Nephron progenitor cell (in vitro differentiated cells): ENCODE measurements at regions not wholly inside any gene's neighbourhood (a gene's known extent, or its start where the extent isn't known, plus 50 kb on each side); places are given as distances from the start of the nearest gene placed in this dataset.

Experiments
- DNase-seq: peaks from one replicate; pipeline ENCODE4 v3.0.0; 2021
- H3K27ac Mint-ChIP-seq: 2 replicates; pipeline ENCODE4 v1.8.0; 2021; ENCODE audit warnings: mild to moderate bottlenecking, moderate library complexity, mixed read lengths
- H3K27me3 Mint-ChIP-seq: 2 replicates; pipeline ENCODE4 v1.8.0; 2021; ENCODE audit warnings: mild to moderate bottlenecking, low read depth, mixed read lengths; ENCODE audit not compliant: poor library complexity
- H3K36me3 Mint-ChIP-seq: 2 replicates; pipeline ENCODE4 v1.8.0; 2021; ENCODE audit warnings: low read depth, mixed read lengths
- H3K4me1 Mint-ChIP-seq: 2 replicates; pipeline ENCODE4 v1.8.0; 2021; ENCODE audit warnings: mixed read lengths
- H3K4me3 Mint-ChIP-seq: 2 replicates; pipeline ENCODE4 v1.8.0; 2021; ENCODE audit warnings: mild to moderate bottlenecking, moderate library complexity, mixed read lengths
- H3K9me3 Mint-ChIP-seq: 2 replicates; pipeline ENCODE4 v1.8.0; 2021; ENCODE audit warnings: mild to moderate bottlenecking, moderate library complexity, mixed read lengths
- TF ChIP-seq, protein P1 (sequence below): fragments of 200-600 bp; sonication (generic); IDR thresholded peaks from 2 replicates; pipeline ENCODE4 v1.5.0; 2021; ENCODE audit warnings: antibody characterized with exemption

- Mint-ChIP-seq H3K36me3 (no peaks in the 10 kb centered on the region), H3K9me3 (peaks cover 6% of the 10 kb centered on the region), H3K27ac (no peak overlapping the region), H3K27me3 (peaks cover 64% of the 10 kb centered on the region), H3K4me3 (no peak overlapping the region), H3K4me1 (peaks cover 8% of the 10 kb centered on the region)
- TF ChIP-seq, protein P1, sequence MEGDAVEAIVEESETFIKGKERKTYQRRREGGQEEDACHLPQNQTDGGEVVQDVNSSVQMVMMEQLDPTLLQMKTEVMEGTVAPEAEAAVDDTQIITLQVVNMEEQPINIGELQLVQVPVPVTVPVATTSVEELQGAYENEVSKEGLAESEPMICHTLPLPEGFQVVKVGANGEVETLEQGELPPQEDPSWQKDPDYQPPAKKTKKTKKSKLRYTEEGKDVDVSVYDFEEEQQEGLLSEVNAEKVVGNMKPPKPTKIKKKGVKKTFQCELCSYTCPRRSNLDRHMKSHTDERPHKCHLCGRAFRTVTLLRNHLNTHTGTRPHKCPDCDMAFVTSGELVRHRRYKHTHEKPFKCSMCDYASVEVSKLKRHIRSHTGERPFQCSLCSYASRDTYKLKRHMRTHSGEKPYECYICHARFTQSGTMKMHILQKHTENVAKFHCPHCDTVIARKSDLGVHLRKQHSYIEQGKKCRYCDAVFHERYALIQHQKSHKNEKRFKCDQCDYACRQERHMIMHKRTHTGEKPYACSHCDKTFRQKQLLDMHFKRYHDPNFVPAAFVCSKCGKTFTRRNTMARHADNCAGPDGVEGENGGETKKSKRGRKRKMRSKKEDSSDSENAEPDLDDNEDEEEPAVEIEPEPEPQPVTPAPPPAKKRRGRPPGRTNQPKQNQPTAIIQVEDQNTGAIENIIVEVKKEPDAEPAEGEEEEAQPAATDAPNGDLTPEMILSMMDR = no peak
- DNase-seq = no peak
Observed at GRCh38 chr1:231093156-231093922, 53.3 kb upstream of the FAM89A start.

DNA sequence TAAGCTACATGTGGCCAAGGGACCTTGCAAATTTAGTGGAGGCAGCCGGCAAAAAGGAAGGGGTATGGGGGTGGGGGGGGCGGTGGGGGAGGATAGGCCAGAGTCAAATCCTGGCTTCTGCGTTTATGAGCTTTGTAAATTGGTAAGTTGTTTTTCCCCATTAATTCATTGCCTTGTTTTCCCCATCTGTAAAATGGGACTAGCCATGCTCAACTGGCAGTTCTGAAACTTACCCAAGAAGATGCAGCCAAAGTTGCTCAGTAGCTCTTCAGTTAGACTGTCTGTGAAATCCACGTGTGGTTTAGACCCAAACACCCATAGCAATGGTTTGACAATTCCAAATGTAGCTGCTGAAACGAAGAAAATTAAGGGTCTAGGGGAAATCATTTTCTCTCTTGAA lies 52.3 kb upstream of the FAM89A start:
- Mint-ChIP-seq H3K4me3 (no peak overlapping the region), H3K27me3 (peaks cover 64% of the 10 kb centered on the region), H3K27ac (no peak overlapping the region), H3K36me3 (no peaks in the 10 kb centered on the region), H3K4me1 (peaks cover 8% of the 10 kb centered on the region), H3K9me3 (peaks cover 6% of the 10 kb centered on the region)
- TF ChIP-seq, protein P1 = no peak
- no peak for DNase-seq

DNA sequence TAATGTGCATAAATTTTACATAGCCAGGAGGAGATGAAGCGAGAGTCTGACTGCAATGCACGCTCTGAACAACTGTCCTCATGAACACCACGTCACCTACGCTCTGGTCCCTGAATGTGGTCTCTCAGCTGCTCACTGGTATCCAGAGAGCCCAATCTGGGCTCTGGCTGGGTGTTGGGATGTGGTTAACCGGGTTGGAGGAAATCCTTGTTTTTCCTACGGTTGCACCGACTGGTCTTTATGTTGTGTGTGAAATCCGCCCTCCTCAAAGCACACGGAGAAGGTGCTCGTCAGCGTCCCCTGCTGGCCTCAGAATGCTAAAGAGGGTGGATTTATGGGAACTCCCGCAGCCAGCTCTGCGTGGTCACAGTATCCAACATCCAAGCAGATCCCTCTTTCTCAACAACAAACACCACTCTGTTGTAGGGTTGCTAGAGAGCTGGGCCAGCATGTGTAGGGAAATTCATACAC lies 51.8 kb upstream of the FAM89A start:
- Mint-ChIP-seq H3K27me3 (peaks cover 66% of the 10 kb centered on the region), H3K4me1 (peaks cover 8% of the 10 kb centered on the region), H3K4me3 (no peak overlapping the region), H3K27ac (no peak overlapping the region), H3K9me3 (peaks cover 6% of the 10 kb centered on the region), H3K36me3 (no peaks in the 10 kb centered on the region)
- DNase-seq = peak; percentile 42
- TF ChIP-seq, protein P1 = peak; percentile 51

DNA sequence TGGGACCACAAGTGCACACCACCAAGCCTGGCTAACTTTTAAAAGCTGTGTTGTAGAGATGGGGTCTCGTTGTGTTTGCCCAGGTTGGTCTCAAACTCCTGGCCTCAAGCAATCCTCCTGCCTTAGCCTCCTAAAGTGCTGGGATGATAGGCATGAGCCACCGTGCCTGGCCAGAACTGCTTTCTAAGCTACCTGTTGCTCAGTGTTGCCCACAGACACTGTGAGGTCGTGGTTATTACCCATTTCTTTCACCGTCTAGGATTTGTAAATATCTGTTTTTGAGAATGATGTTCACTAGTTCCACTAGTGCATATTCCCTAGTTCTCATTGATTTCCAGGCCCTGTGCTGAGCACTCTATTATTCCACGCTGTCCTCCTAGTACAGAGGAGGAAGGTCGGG lies 51.4 kb upstream of the FAM89A start:
- Mint-ChIP-seq H3K4me3 (no peak overlapping the region), H3K36me3 (no peaks in the 10 kb centered on the region), H3K27ac (no peak overlapping the region), H3K4me1 (peaks cover 8% of the 10 kb centered on the region), H3K9me3 (peaks cover 6% of the 10 kb centered on the region), H3K27me3 (peaks cover 70% of the 10 kb centered on the region)
- TF ChIP-seq, protein P1 = no peak
- no peak for DNase-seq
